Skeletal muscle satellite cell (primary cell): ENCODE measurements at regions not wholly inside any gene's neighbourhood (a gene's known extent, or its start where the extent isn't known, plus 50 kb on each side); places are given as distances from the start of the nearest gene placed in this dataset.

ENCODE experiments used
- H3K27me3 ChIP-seq: 2 replicates; pipeline ENCODE4 v1.7.0; 2013; ENCODE audit warnings: low read length; ENCODE audit not compliant: control insufficient read depth, insufficient read depth
- H3K36me3 ChIP-seq: 2 replicates; pipeline ENCODE4 v1.7.0; 2013; ENCODE audit warnings: mild to moderate bottlenecking, control low read depth, low read length; ENCODE audit not compliant: insufficient read depth
- H3K4me1 ChIP-seq: 2 replicates; pipeline ENCODE4 v1.7.0; 2013; ENCODE audit warnings: low read length; ENCODE audit not compliant: control insufficient read depth, insufficient read depth
- H3K4me2 ChIP-seq: 2 replicates; pipeline ENCODE4 v1.7.0; 2013; ENCODE audit warnings: mild to moderate bottlenecking, low read length
- H3K4me3 ChIP-seq: 2 replicates; pipeline ENCODE4 v1.7.0; 2013; ENCODE audit warnings: low read length
- H3K9ac ChIP-seq: 2 replicates; pipeline ENCODE4 v1.7.0; 2013; ENCODE audit warnings: mild to moderate bottlenecking, low read depth, low read length, moderate library complexity
- H3K9me3 ChIP-seq: replicated peaks from 2 replicates; pipeline ENCODE4 v1.7.0; 2013; ENCODE audit warnings: mild to moderate bottlenecking, control low read depth, low read length

- H3K4me2 ChIP-seq: no peak overlapping the region
Observed at GRCh38 chr6:156029286-156029985, 573.8 kb upstream of the NOX3 start.

GRCh38 chr6:156028335-156029131, 572.9 kb upstream of the NOX3 start:
- Histone ChIP-seq H3K36me3 (no peaks in the 10 kb centered on the region), H3K4me2 (no peak overlapping the region), H3K9ac (no peak overlapping the region), H3K4me3 (no peak overlapping the region), H3K27me3 (no peaks in the 10 kb centered on the region), H3K9me3 (peaks cover 4% of the 10 kb centered on the region), H3K4me1 (no peaks in the 10 kb centered on the region)

More at GRCh38 chr6:156029286-156029985, 573.8 kb upstream of the NOX3 start:
- Histone ChIP-seq H3K4me3 (no peak overlapping the region), H3K27me3 (no peaks in the 10 kb centered on the region), H3K4me1 (no peaks in the 10 kb centered on the region), H3K9ac (no peak overlapping the region), H3K36me3 (no peaks in the 10 kb centered on the region), H3K9me3 (peaks cover 4% of the 10 kb centered on the region)

GRCh38 chr6:156027248-156027626, 571.6 kb upstream of the NOX3 start:
- Histone ChIP-seq H3K36me3 (no peaks in the 10 kb centered on the region), H3K27me3 (no peaks in the 10 kb centered on the region), H3K9me3 (peaks cover 4% of the 10 kb centered on the region), H3K4me3 (no peak overlapping the region), H3K4me2 (no peak overlapping the region), H3K4me1 (no peaks in the 10 kb centered on the region), H3K9ac (no peak overlapping the region)

- H3K36me3 ChIP-seq: no peaks in the 10 kb centered on the region
- H3K9ac ChIP-seq: no peak overlapping the region
Observed at GRCh38 chr6:156026486-156027247, 571.0 kb upstream of the NOX3 start.

GRCh38 chr6:156024339-156024738, 568.7 kb upstream of the NOX3 start:
- peaks cover 4% of the 10 kb centered on the region for H3K9me3 ChIP-seq
- no peaks in the 10 kb centered on the region for H3K4me1 ChIP-seq
- no peaks in the 10 kb centered on the region for H3K27me3 ChIP-seq
- H3K36me3 ChIP-seq: no peaks in the 10 kb centered on the region
- H3K4me3 ChIP-seq: no peak overlapping the region
- no peak overlapping the region for H3K9ac ChIP-seq
- H3K4me2 ChIP-seq: no peak overlapping the region

More at GRCh38 chr6:156026486-156027247, 571.0 kb upstream of the NOX3 start:
- Histone ChIP-seq H3K9me3 (peaks cover 4% of the 10 kb centered on the region), H3K27me3 (no peaks in the 10 kb centered on the region), H3K4me2 (no peak overlapping the region), H3K4me3 (no peak overlapping the region), H3K4me1 (no peaks in the 10 kb centered on the region)

GRCh38 chr6:156021746-156022396, 566.2 kb upstream of the NOX3 start:
- peaks cover under 1% of the 10 kb centered on the region for H3K9me3 ChIP-seq

GRCh38 chr6:156017838-156018237, 562.2 kb upstream of the NOX3 start:
- H3K9ac ChIP-seq: no peak overlapping the region
- no peak overlapping the region for H3K4me2 ChIP-seq
- no peaks in the 10 kb centered on the region for H3K4me1 ChIP-seq
- H3K36me3 ChIP-seq: no peaks in the 10 kb centered on the region
- peaks cover 10% of the 10 kb centered on the region for H3K9me3 ChIP-seq
- H3K4me3 ChIP-seq: no peak overlapping the region
- H3K27me3 ChIP-seq: no peaks in the 10 kb centered on the region

More at GRCh38 chr6:156021746-156022396, 566.2 kb upstream of the NOX3 start:
- H3K27me3 ChIP-seq: no peaks in the 10 kb centered on the region
- H3K4me2 ChIP-seq: no peak overlapping the region
- H3K36me3 ChIP-seq: no peaks in the 10 kb centered on the region
- H3K9ac ChIP-seq: no peak overlapping the region
- no peak overlapping the region for H3K4me3 ChIP-seq
- no peaks in the 10 kb centered on the region for H3K4me1 ChIP-seq

GRCh38 chr6:156016186-156016976, 560.7 kb upstream of the NOX3 start:
- Histone ChIP-seq H3K9me3 (peaks cover 10% of the 10 kb centered on the region), H3K27me3 (no peaks in the 10 kb centered on the region), H3K4me1 (no peaks in the 10 kb centered on the region), H3K4me2 (no peak overlapping the region), H3K9ac (no peak overlapping the region), H3K36me3 (no peaks in the 10 kb centered on the region), H3K4me3 (no peak overlapping the region)

GRCh38 chr6:156013155-156013554, 557.5 kb upstream of the NOX3 start:
- Histone ChIP-seq H3K27me3 (no peaks in the 10 kb centered on the region), H3K4me3 (no peak overlapping the region), H3K9ac (no peak overlapping the region), H3K4me1 (no peaks in the 10 kb centered on the region), H3K36me3 (no peaks in the 10 kb centered on the region), H3K4me2 (no peak overlapping the region), H3K9me3 (peaks cover 10% of the 10 kb centered on the region)

- Histone ChIP-seq H3K4me3 (no peak overlapping the region), H3K36me3 (no peaks in the 10 kb centered on the region), H3K4me1 (no peaks in the 10 kb centered on the region), H3K27me3 (no peaks in the 10 kb centered on the region), H3K4me2 (no peak overlapping the region), H3K9me3 (peaks cover 6% of the 10 kb centered on the region), H3K9ac (no peak overlapping the region)
Observed at GRCh38 chr6:156009656-156010055, 554.0 kb upstream of the NOX3 start.
